AG04449 (cell line): ENCODE measurements at regions not wholly inside any gene's neighbourhood (a gene's known extent, or its start where the extent isn't known, plus 50 kb on each side); places are given as distances from the start of the nearest gene placed in this dataset.

Experiments
- CTCF ChIA-PET: fragments of 350-600 bp; formaldehyde crosslinking; extraction: SDS; loops from one replicate; lab custom pipeline; 2021; ENCODE audit warnings: antibody characterized with exemption; lab: Yijun Ruan, JAX
- POLR2A ChIA-PET: fragments of 400-600, 350-600 bp; formaldehyde crosslinking; extraction: SDS; loops from one replicate; lab custom pipeline; 2020; ENCODE audit warnings: antibody characterized with exemption, inconsistent platforms; lab: Yijun Ruan, JAX
- DNase-seq: peaks from one replicate; pipeline ENCODE4 v3.0.0-alpha.2; 2010; ENCODE audit warnings: low read depth, low spot score
- H3K4me3 ChIP-seq: 2 replicates; pipeline ENCODE4 v1.5.1; 2011; ENCODE audit warnings: low read depth, mild to moderate bottlenecking, control low read depth, low read length
- TF ChIP-seq, protein P1 (sequence below): IDR thresholded peaks from one replicate; pipeline ENCODE4 v1.5.1; 2011; ENCODE audit warnings: mild to moderate bottlenecking, moderate library complexity, low read length, control low read depth, inconsistent platforms; ENCODE audit not compliant: insufficient read depth; ENCODE audit errors: missing control alignments

DNA sequence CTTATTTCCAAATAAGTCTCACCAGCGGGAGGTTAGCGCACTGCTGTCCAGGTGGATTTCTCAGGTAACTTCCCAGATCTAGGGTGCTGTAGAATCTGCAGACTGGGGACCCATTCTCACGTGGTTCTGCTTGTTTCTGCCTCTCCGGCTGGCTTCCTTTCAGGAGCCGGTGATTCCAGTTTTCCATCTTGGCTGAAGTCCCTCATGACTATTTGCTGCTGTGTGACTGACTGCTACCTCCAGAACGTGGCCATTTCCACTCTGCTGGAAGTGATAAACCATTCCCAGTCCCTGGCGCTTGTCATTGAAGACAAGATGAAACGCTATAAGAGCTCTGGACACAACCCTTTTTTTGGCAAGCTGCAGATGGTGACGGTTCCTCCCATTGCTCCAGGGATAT is 76.0 kb downstream of the DOP1B start:
- CTCF ChIA-PET: interaction anchor here (1.1 to 2.5 kb wide), 2 partner anchors 20 to 27 kb away, joined by 5 to 7 read pairs; no protein-coding TSS in a partner anchor

DNA sequence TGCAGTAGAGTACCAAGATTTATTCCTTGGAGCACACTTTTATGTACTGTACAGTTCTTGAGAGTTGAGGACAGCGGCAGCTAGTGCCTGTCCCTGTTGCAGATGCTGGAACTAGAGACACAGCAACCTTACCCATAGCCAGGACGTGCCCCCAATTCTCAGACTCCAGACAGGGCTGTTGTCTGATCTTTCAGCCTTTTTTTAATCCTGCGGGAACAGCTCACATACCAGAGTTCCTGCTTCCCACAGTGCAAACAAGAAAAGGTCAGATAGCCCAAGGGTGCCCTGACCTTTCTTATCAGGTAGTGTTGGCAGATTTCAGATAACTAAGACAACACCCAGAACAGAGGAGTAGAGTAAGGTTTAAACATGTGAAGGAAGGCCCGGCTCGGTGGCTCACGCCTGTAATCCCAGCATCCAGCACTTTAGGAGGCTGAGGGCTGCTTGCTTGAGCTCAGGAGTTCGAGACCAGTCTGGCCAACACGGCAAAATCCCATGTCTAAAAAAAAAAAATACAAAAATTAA is 78.5 kb downstream of the DOP1B start:
- H3K4me3 ChIP-seq: no peak overlapping the region
- CTCF ChIA-PET: interaction anchor here (2.5 kb wide), 1 partner anchor 22 kb away, joined by 7 read pairs; no protein-coding TSS in a partner anchor
- TF ChIP-seq, protein P1, sequence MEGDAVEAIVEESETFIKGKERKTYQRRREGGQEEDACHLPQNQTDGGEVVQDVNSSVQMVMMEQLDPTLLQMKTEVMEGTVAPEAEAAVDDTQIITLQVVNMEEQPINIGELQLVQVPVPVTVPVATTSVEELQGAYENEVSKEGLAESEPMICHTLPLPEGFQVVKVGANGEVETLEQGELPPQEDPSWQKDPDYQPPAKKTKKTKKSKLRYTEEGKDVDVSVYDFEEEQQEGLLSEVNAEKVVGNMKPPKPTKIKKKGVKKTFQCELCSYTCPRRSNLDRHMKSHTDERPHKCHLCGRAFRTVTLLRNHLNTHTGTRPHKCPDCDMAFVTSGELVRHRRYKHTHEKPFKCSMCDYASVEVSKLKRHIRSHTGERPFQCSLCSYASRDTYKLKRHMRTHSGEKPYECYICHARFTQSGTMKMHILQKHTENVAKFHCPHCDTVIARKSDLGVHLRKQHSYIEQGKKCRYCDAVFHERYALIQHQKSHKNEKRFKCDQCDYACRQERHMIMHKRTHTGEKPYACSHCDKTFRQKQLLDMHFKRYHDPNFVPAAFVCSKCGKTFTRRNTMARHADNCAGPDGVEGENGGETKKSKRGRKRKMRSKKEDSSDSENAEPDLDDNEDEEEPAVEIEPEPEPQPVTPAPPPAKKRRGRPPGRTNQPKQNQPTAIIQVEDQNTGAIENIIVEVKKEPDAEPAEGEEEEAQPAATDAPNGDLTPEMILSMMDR: no peak
- DNase-seq: no peak
- POLR2A ChIA-PET: interaction anchor here (0.6 kb wide), 1 partner anchor 78 kb away, joined by 3 read pairs; no protein-coding TSS in a partner anchor

More for the DNA sequence above, 76.0 kb downstream of the DOP1B start:
- DNase-seq: no peak
- TF ChIP-seq, protein P1: no peak
- H3K4me3 ChIP-seq: no peak overlapping the region
- POLR2A ChIA-PET: interaction anchor here (0.6 kb wide), 1 partner anchor 94 kb away, joined by 3 read pairs; no protein-coding TSS in a partner anchor

DNA sequence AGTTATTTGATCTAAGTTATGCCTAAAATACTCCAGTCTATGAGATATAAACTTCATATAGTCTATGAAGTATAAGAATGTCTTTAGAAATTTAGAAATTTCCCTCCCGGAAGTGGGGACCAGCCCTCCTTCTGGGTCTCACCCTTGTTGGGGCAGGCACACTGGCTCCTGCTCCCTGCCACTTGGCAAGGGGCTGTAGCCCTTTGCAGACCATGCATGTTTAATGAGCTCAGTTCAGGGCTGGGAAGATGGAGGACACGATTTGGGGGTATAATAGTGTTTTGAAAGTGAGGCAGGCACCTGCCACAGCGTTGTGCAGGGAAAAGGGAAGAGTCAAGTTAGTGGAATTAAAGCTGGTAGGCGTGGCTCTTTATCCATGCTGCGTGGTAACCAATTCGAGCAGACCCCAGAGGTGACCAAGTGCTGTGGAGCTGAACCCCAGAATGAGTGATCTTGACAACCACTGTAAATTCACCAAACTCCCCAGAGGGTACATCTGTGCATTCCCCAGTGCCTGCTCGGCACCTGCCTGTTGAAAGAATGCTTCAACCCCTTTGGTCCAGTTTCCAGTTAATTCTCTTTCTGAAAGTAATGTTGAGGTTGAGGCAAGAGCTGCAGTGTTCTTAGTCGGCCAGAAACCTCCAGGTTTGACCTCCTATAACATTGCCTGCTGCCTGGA is 79.6 kb downstream of the DOP1B start:
- TF ChIP-seq, protein P1: no peak
- no peak overlapping the region for H3K4me3 ChIP-seq
- CTCF ChIA-PET: interaction anchor here (0.6 to 1.3 kb wide), 3 partner anchors 8 to 82 kb away, joined by 3 read pairs; no protein-coding TSS in a partner anchor
- no peak for DNase-seq
- POLR2A ChIA-PET: no interaction called here

DNA sequence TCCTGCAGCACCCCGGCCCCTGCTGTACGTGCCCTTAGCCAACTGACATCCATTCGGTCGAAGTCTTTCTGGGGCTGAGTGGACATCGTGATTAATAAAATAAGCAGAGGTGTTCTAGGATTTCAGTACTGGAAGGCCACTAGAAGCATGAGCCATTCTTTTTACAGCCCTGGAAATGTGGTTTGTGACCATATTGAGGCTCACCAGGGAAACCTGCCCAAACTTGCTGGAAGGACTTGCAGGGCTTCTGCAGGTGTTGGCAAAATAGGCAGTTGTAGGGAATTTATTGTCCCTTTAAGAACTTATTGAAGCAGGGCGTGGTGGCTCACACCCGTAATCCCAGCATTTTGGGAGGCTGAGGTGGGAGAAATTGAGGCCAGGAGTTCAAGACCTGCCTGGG is 80.8 kb downstream of the DOP1B start:
- TF ChIP-seq, protein P1: no peak
- DNase-seq: no peak
- no peak overlapping the region for H3K4me3 ChIP-seq
- ChIA-PET POLR2A (no interaction called here), CTCF (interaction anchor here (1.3 kb wide), 1 partner anchor 10 kb away, joined by 3 read pairs; no protein-coding TSS in a partner anchor)

DNA sequence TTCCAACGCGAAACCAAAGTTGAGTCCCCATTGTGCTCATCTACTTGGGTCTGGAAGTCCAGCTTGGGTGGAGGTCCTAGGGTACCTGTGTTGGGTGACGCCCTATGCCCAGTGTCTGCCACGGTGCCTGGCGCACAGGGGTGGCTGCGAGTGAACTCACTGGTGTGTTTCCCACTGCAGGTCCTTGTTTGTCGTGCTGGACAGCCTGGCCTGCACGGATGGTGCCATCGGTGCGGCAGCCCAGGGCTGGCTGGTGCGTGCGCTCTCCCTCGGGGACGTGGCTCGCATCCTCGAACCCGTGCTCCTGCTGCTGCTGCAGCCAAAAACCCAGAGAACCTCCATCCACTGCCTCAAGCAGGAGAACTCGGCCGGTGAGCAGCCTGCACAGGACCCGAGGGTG is 80.4 kb upstream of the MORC3 start:
- TF ChIP-seq, protein P1: no peak
- H3K4me3 ChIP-seq: no peak overlapping the region
- ChIA-PET CTCF (no interaction called here), POLR2A (no interaction called here)
- DNase-seq: no peak

DNA sequence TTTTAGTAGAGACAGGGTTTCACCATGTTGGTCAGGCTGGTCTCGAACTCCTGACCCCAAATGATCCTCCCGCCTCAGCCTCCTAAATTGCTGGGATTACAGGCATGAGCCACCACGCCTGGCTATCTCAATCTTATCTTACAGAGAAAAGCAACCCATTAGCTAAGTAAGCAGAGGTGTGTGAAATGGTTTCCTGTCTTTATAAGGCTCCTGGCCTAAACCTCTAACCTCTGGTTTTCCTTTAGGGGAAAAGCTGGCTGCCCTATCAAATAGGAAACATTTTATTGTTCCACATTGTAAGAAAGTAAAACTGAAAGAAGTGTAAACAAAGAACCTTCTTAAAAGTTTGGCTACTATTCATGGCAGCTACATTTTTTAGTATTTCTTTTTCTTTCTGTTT is 78.3 kb upstream of the MORC3 start:
- TF ChIP-seq, protein P1: no peak
- no peak overlapping the region for H3K4me3 ChIP-seq
- ChIA-PET POLR2A (no interaction called here), CTCF (interaction anchor here (0.5 to 1.2 kb wide), 3 partner anchors 18 to 33 kb away, joined by 3 to 4 read pairs (median 3); no protein-coding TSS in a partner anchor)
- DNase-seq: no peak
